HT-29 (cell line): ENCODE measurements at regions not wholly inside any gene's neighbourhood (a gene's known extent, or its start where the extent isn't known, plus 50 kb on each side); places are given as distances from the start of the nearest gene placed in this dataset.

Experiments
- DNase-seq: peaks from one replicate; pipeline ENCODE4 v3.0.0-alpha.2; 2015; ENCODE audit warnings: low spot score

DNA sequence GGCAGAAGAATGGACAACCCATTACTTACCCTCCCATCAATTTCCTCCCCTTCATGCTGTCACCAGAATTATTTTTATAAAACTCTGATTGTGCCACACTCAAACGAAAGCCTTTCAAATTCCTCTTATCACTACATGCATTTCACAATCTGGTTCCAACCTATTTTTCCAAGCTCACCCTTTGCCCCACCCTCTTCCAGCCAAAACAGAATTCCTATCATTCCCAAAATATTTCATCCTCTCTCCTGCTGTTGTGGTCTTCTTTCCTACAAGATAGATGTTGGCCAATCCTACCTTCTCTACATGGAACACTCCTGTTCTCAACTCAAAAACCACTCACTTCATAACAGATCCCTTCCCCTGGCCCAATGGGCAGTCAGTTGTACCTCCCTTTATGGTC, 111.5 kb downstream of the ELAPOR2 start:
- no peak for DNase-seq

DNA sequence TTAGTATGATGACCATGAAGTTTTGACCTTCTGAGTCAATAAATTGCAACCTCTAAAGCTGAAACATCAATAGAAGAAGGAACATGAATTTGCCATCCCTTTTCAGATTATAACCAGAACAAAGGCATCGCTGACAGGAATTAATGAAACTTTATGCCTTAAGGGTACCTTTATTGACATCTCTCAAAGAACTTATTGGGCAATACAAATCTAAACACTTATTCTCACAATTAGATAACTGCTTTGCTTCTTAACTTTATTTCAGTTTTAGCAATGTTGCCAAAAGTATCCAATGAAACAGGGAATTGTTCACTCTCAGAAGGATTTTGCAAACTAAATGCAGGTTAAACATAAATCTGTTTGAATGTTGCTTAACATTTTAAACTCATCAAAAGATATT, 116.0 kb downstream of the ELAPOR2 start:
- no peak for DNase-seq

DNA sequence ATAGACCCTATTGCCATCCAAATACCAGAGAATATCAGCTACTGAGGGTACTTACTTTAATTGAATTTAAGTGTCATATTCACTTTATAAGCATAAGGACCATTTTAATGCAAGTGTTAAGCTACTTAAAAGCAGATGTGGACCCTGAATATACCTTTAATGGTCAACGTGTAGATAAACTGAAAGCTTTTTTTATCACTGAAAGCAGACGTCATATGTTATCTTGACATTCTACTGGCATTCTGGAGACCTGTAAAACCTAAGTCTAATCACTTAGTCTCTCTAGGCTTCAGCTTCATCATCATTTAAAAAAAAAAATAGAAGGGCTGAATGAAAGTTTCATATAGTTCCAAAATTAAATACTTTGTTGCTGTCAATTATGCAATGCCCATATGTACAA, 116.5 kb downstream of the ELAPOR2 start:
- no peak for DNase-seq

- no peak for DNase-seq
Measured at GRCh38 chr7:86942081-86942480, 117.4 kb downstream of the ELAPOR2 start.

GRCh38 chr7:86939197-86939814, 120.1 kb downstream of the ELAPOR2 start:
- DNase-seq: peak; percentile 92

- no peak for DNase-seq
Measured at GRCh38 chr7:86937363-86937878, 122.0 kb downstream of the ELAPOR2 start.

- DNase-seq: no peak
Measured at GRCh38 chr7:86933295-86933845, 126.1 kb downstream of the ELAPOR2 start.

DNA sequence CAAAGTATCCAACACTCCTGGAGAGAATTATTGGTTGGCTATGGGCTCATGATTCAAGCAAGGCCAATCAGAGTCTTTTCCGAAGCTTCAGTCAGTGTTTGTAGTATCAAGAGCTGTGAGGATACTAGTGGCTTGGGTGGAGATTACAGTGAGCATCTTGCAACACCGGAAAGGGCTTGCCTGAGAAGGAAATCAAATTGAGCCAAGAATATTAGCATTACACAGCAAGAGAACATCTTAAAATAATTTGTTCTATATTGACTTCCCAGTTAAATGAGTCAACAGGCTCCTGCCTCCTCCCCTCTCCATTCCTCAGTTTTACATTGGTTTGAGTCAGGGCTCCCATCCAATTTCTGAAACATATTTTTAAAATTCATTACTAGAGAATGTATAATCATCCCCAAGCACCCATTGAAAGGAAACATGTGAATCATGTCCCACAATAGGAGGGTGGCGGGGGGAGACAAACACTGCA, 127.4 kb downstream of the ELAPOR2 start:
- no peak for DNase-seq

DNA sequence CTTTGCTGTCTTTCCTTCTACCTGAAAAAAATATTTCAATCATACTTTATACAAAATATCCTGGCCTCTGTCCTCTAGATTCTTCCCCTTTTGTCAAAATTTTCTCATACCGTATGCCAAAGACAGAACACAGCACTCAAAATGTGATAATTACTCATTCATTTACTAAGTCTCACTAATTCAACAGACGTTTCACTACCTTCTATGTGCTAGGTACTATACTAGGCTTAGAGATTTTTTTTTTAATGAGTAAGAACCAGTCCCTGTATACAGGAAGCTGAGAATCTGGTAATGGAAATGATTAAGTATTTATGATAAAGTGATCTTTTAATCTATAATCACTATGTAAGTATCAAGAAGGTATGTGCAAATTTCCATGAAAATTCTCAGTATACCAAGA, 128.0 kb downstream of the ELAPOR2 start:
- DNase-seq: no peak

- DNase-seq: no peak
Measured at GRCh38 chr7:86930554-86931307, 128.7 kb downstream of the ELAPOR2 start.

DNA sequence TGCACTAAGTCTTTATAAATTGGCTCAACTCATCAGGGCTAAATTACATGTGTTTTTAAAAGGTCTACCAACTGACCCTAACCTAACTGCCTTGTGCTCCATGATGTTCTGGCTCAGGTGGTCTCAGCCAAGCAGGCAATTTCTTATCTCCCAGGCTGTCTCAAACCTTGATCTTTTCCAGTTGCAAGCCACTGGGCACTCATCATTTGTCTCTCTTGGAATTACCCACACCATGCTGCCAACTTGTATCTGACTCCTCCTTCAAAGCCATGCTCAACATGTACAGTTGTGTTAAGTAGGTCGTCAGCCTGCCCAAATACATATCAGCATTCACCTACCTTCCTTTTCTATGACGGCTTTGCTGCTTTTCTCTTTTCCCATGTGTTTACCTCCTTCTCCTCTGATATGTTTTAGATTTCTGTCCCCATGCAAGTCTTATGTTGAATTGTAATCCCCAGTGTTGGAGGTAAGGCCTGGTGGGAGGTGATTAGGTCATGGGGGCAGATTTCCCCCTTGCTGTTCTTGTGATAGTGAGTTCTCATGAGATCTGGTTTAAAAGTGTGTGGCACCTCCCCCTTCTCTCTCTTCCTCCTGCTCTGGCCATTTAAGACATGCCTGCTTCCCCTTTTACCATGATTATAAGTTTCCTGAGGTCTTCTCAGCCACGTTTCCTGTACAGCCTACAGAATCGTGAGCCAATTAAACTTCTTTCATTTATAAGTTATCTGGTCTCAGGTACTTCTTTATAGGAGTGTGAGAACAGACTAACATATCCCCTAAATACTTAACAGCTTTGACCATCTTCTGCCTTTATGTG, 130.0 kb downstream of the ELAPOR2 start:
- DNase-seq: no peak

DNA sequence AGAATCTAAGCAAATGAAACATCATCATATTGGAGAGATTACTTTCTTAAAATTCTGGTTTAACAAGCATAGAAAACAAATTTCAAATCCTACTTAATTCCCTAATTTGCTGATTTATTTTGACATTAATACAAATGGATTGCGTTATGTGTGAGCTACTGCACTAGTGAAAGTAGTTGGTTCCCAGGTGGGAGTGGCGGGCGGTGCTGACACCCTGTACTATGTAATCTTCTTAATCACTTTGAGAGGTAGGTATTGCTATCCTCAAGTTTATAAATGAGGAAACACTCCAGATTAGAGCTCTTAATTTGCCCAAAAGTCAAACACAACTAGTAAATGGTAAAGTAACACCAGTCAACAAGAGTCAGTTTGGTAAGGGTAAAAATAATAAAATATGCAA, 131.1 kb downstream of the ELAPOR2 start:
- DNase-seq: no peak

GRCh38 chr7:86926732-86927131, 132.7 kb downstream of the ELAPOR2 start:
- peak; percentile 57 for DNase-seq

DNA sequence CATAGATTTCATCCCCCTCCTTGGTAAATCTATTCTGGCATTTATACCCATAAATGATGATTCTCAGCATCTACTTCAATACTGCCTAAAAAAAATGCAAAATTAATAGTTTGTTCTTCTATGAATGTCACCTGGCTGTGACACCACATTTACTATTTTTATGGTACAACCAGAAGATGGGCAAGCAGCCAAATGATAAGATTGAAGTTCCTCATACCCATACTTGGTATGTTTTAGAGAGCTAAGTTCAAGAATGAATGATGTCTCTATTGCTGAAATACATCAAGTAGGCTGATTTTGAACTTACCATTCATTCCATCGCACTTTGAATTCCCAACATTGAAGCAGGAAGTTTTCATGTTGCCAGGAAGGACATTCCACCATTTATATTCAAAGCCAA, 134.2 kb downstream of the ELAPOR2 start:
- no peak for DNase-seq

DNA sequence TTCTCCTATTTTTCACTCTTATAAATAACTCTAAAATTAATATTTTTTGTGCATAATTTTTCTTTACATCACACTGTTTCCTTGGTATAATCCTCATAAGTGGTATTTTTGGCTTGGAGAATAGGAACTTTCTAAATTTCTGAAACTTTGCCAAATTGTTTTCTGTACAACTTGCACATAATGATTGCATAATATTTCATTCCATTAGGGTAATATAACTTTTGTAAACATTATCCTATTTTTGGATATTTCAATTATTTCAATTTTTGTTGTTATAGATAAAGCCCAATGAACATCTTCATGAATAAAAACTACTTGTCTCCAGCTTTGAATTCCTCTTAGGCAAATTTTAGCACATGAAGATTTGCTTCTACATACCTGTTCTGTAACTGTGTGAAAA, 135.9 kb downstream of the ELAPOR2 start:
- DNase-seq: no peak

- DNase-seq: no peak
Measured at GRCh38 chr7:86920154-86920553, 139.3 kb downstream of the ELAPOR2 start.

GRCh38 chr7:86918245-86918644, 141.2 kb downstream of the ELAPOR2 start:
- DNase-seq: no peak

- DNase-seq: no peak
Measured at GRCh38 chr7:86916277-86916825, 143.1 kb downstream of the ELAPOR2 start.

DNA sequence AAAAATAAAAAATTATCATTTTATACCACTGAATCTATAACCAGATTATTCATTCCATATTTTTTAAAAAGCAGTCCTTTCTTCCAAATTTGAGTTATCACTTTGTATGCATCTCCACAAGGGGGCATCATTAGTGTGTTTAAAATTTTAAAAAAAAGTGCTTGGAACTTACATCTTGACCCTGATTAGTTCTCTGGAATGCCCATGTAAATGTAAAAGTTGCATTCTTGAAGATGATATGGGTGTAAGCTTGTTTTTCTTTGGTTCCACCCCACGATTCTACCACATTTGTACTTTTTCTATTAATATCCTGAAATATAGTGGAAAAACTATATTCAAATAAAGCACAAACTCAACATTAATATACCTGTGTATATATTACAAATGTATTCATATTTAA, 144.9 kb downstream of the ELAPOR2 start:
- DNase-seq: peak; percentile 30
